ENCODE measurements at regions not wholly inside any gene's neighbourhood (a gene's known extent, or its start where the extent isn't known, plus 50 kb on each side); places are given as distances from the start of the nearest gene placed in this dataset.

DNA sequence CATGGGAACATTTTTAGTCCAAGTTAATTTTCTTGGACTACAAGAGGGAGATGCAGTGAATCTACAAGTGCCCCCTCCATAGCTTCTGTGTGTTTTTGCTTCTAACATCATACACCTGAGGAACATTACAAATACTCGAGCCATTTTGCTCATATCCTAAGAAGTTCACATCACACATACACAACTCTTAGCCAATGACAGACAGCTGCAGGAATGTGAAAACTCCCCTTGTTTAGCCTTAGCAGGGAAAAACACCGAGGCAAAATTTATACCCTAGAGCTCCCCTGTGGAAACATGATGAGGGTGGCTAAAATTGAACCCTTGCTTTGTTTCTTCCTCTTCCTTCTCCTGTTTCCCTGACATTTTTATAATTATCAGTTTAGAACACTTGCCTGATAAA lies 928.3 kb upstream of the NRXN1 start:
- Histone ChIP-seq H3K4me3 (no peak overlapping the region), H3K4me1 (no peaks in the 10 kb centered on the region), H3K27me3 (no peaks in the 10 kb centered on the region), H3K27ac (no peak overlapping the region), H3K9me3 (no peaks in the 10 kb centered on the region), H3K36me3 (no peaks in the 10 kb centered on the region)
- no peak for TF ChIP-seq POLR2A (IDR thresholded peaks at IDR 0.05)
- intact Hi-C loops (cut with DNase I; ENCODE audit: low total_unique reads) = no loop called here
- no peak for DNase-seq

DNA sequence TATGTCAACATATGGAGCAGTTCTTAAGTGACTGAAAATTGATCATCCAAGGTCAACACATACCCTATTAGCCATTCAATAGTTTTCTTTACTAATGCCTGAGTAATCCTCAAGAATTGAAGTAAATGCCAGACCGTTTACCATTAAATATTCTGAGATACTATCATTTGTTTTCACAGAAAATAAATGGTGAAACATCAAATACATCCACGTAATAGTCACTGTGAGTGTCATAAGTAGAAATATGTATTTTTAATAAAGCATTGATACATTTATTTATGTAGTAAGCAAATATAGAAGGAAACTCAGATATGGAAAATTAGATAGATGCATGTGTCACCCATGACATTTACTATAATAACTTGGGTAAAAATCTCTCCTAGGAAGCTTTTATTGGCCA lies 927.8 kb upstream of the NRXN1 start:
- Histone ChIP-seq H3K9me3 (no peaks in the 10 kb centered on the region), H3K36me3 (no peaks in the 10 kb centered on the region), H3K27me3 (no peaks in the 10 kb centered on the region), H3K4me1 (no peaks in the 10 kb centered on the region), H3K27ac (no peak overlapping the region), H3K4me3 (no peak overlapping the region)
- intact Hi-C loops (cut with DNase I; ENCODE audit: low total_unique reads) = no loop called here
- TF ChIP-seq, protein P1, sequence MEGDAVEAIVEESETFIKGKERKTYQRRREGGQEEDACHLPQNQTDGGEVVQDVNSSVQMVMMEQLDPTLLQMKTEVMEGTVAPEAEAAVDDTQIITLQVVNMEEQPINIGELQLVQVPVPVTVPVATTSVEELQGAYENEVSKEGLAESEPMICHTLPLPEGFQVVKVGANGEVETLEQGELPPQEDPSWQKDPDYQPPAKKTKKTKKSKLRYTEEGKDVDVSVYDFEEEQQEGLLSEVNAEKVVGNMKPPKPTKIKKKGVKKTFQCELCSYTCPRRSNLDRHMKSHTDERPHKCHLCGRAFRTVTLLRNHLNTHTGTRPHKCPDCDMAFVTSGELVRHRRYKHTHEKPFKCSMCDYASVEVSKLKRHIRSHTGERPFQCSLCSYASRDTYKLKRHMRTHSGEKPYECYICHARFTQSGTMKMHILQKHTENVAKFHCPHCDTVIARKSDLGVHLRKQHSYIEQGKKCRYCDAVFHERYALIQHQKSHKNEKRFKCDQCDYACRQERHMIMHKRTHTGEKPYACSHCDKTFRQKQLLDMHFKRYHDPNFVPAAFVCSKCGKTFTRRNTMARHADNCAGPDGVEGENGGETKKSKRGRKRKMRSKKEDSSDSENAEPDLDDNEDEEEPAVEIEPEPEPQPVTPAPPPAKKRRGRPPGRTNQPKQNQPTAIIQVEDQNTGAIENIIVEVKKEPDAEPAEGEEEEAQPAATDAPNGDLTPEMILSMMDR (IDR thresholded peaks at IDR 0.05) = no peak
- no peak for TF ChIP-seq POLR2A (IDR thresholded peaks at IDR 0.05)
- no peak for DNase-seq

DNA sequence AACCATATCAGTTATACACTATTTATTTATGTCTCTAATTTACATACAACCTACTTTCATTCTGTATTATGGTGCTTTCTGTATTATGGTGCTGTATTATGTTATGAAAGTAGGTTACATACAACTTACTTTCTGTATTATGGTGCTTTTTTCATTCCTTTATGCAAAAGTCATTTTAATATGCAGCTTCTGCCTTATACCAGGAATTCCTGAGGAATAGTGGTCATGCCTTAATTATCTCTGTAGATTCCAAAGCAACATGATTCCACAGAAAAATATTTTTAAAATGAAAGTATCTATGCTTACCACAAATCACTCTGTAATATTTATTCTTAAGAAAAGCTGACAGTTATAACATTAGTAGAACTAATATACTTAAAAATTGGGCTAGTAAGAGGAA lies 922.0 kb upstream of the NRXN1 start:
- TF ChIP-seq, protein P1 (IDR thresholded peaks at IDR 0.05) = no peak
- no peak for TF ChIP-seq POLR2A (IDR thresholded peaks at IDR 0.05)
- H3K9me3 ChIP-seq = no peaks in the 10 kb centered on the region
- DNase-seq = no peak
- no peak overlapping the region for H3K4me3 ChIP-seq
- no peaks in the 10 kb centered on the region for H3K27me3 ChIP-seq
- intact Hi-C loops (cut with DNase I; ENCODE audit: low total_unique reads) = no loop called here
- no peaks in the 10 kb centered on the region for H3K4me1 ChIP-seq
- no peaks in the 10 kb centered on the region for H3K36me3 ChIP-seq
- H3K27ac ChIP-seq = no peak overlapping the region

DNA sequence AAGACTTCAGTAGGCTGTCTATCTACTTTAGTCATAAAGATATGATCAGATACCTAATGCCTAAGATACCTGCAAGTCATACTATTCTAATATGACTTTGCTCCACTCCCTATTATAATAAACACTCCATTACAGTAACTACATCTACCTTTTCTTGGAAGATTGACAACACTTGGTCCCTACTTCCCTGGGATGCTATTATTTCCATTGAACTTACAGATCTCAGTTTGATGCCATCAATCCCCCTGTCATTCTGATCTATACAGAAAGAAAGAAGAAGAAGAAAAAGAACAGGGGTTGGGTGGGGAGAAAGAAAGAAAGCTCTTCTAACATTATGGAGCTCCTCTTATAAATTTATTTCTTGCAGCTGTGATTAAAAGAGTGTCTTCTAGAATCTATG lies 889.1 kb upstream of the NRXN1 start:
- Histone ChIP-seq H3K36me3 (peaks cover 0 to 3% of the 10 kb centered on the region in 2 donors), H3K27me3 (no peaks in the 10 kb centered on the region), H3K4me3 (no peak overlapping the region), H3K27ac (no peak overlapping the region), H3K9me3 (no peaks in the 10 kb centered on the region), H3K4me1 (no peaks in the 10 kb centered on the region)
- TF ChIP-seq, protein P1 (IDR thresholded peaks at IDR 0.05) = no peak
- TF ChIP-seq POLR2A (IDR thresholded peaks at IDR 0.05) = no peak
- intact Hi-C loops (cut with DNase I; ENCODE audit: low total_unique reads) = no loop called here
- DNase-seq = no peak

DNA sequence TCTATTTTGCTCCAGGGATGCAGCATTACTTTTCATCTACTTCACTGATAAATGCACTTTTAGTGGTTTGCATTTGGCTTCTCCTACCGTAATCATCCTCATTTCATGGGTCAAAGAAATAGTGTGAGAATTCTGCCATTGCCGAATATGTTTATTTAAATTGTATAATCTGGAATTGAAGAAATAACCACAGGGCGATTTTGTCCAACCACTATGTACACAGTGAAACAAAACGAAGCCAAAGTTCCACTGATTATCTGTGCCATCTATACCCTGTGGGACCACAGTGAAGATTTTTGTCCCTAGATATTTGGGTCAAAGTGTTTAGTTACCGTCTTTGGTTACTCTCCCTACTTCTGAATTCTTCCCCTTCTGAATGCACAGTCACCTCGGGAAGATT lies 888.6 kb upstream of the NRXN1 start:
- intact Hi-C loops (cut with DNase I; ENCODE audit: low total_unique reads) = no loop called here
- peaks cover 0 to 3% of the 10 kb centered on the region in 2 donors for H3K36me3 ChIP-seq

More for the DNA sequence above, 888.6 kb upstream of the NRXN1 start:
- Histone ChIP-seq H3K4me3 (no peak overlapping the region), H3K9me3 (no peaks in the 10 kb centered on the region), H3K4me1 (no peaks in the 10 kb centered on the region), H3K27me3 (no peaks in the 10 kb centered on the region), H3K27ac (no peak overlapping the region)
- DNase-seq = no peak
- TF ChIP-seq, protein P1 (IDR thresholded peaks at IDR 0.05) = no peak
- TF ChIP-seq POLR2A (IDR thresholded peaks at IDR 0.05) = no peak
